IMR-90 (cell line): ENCODE measurements at regions not wholly inside any gene's neighbourhood (a gene's known extent, or its start where the extent isn't known, plus 50 kb on each side); places are given as distances from the start of the nearest gene placed in this dataset.

Source experiments
- ATAC-seq: fragments of 200-7000 bp; cut with Tn5 transposase; 2 replicates; pipeline ENCODE4 v1.9.1; 2020; ENCODE audit warnings: low read depth, mild to moderate bottlenecking, moderate library complexity
- BruUV-seq: library from RNA; stranded (reverse); fragments of 400-500 nt; replicated peaks from 2 replicates; lab custom pipeline; 2021; lab: Mats Ljungman, UMichigan
- CTCF ChIA-PET: fragments of 300-600 bp; formaldehyde crosslinking; extraction: SDS; loops from one replicate; lab custom pipeline; 2021; ENCODE audit warnings: antibody characterized with exemption; lab: Yijun Ruan, JAX
- POLR2A ChIA-PET: fragments of 300-600 bp; sonication (Branson Sonifier 250); formaldehyde crosslinking; loops from one replicate; lab custom pipeline; 2022; ENCODE audit warnings: antibody characterized with exemption; ENCODE audit not compliant: unreplicated experiment; lab: Charles Lee
- DNase-seq: peaks from one replicate; pipeline ENCODE4 v3.0.0; 2013
- H2AFZ ChIP-seq: replicated peaks from 2 replicates; pipeline ENCODE3; 2013; ENCODE audit warnings: low read length, mild to moderate bottlenecking; ENCODE audit not compliant: poor library complexity
- H2AK5ac ChIP-seq: 2 replicates; pipeline ENCODE4 v1.6.1; 2013; ENCODE audit warnings: low read depth, low read length, inconsistent platforms
- H2AK9ac ChIP-seq: replicated peaks from 2 replicates; pipeline ENCODE3; 2013; ENCODE audit warnings: mild to moderate bottlenecking, low read depth, low read length, moderate library complexity; ENCODE audit not compliant: poor library complexity
- H2BK120ac ChIP-seq: 2 replicates; pipeline ENCODE4 v1.6.1; 2013; ENCODE audit warnings: low read depth, low read length, inconsistent platforms
- H2BK15ac ChIP-seq: 3 replicates; pipeline ENCODE4 v1.6.1; 2013; ENCODE audit warnings: low read depth, low read length, inconsistent platforms
- H2BK20ac ChIP-seq: 2 replicates; pipeline ENCODE4 v1.6.1; 2013; ENCODE audit warnings: low read depth, mild to moderate bottlenecking, inconsistent platforms, low read length, moderate library complexity
- H2BK5ac ChIP-seq: 2 replicates; pipeline ENCODE4 v1.6.1; 2013; ENCODE audit warnings: mild to moderate bottlenecking, low read depth, low read length, inconsistent platforms; ENCODE audit not compliant: poor library complexity, severe bottlenecking
- H3K14ac ChIP-seq: replicated peaks from 2 replicates; pipeline ENCODE4 v1.6.1; 2013; ENCODE audit warnings: low read depth, low read length, inconsistent platforms
- H3K18ac ChIP-seq: 2 replicates; pipeline ENCODE4 v1.6.1; 2013; ENCODE audit warnings: low read depth, low read length, control low read depth
- H3K23ac ChIP-seq: 2 replicates; pipeline ENCODE4 v1.6.1; 2013; ENCODE audit warnings: low read depth, low read length, inconsistent platforms
- H3K27ac ChIP-seq: 2 replicates; pipeline ENCODE4 v1.5.1; 2013; ENCODE audit warnings: mild to moderate bottlenecking, control low read depth, low read length; ENCODE audit not compliant: insufficient read depth
- H3K27me3 ChIP-seq: 2 replicates; pipeline ENCODE4 v1.6.1; 2013; ENCODE audit warnings: low read length; ENCODE audit not compliant: control insufficient read depth, insufficient read depth
- H3K36me3 ChIP-seq: 2 replicates; pipeline ENCODE4 v1.6.1; 2013; ENCODE audit warnings: low read length, mixed read lengths; ENCODE audit not compliant: control insufficient read depth, insufficient read depth
- H3K4ac ChIP-seq: 2 replicates; pipeline ENCODE4 v1.6.1; 2013; ENCODE audit warnings: low read depth, low read length, inconsistent platforms
- H3K4me1 ChIP-seq: 2 replicates; pipeline ENCODE4 v1.6.1; 2013; ENCODE audit warnings: low read length, mixed read lengths; ENCODE audit not compliant: control insufficient read depth, insufficient read depth
- H3K4me2 ChIP-seq: 2 replicates; pipeline ENCODE4 v1.6.1; 2013; ENCODE audit warnings: low read depth, mild to moderate bottlenecking, control low read depth, low read length, moderate library complexity
- H3K4me3 ChIP-seq: 2 replicates; pipeline ENCODE4 v1.5.1; 2013; ENCODE audit warnings: low read depth, mild to moderate bottlenecking, control low read depth, low read length, moderate library complexity; ENCODE audit not compliant: insufficient read depth
- H3K56ac ChIP-seq: 2 replicates; pipeline ENCODE4 v1.6.1; 2013; ENCODE audit warnings: low read length, inconsistent platforms; ENCODE audit not compliant: insufficient read depth; ENCODE audit errors: extremely low read depth
- H3K79me1 ChIP-seq, 2 experiments: 2 replicates each; pipeline ENCODE4 v1.6.1; 2013; ENCODE audit warnings: low read length in 2 of 2, inconsistent platforms in 1 of 2, low read depth in 1 of 2
- H3K9ac ChIP-seq: 2 replicates; pipeline ENCODE4 v1.6.1; 2013; ENCODE audit warnings: low read depth, low read length, control low read depth
- H3K9me1 ChIP-seq: 2 replicates; pipeline ENCODE4 v1.6.1; 2013; ENCODE audit warnings: low read length, inconsistent platforms; ENCODE audit not compliant: insufficient read depth
- H3K9me3 ChIP-seq: 2 replicates; pipeline ENCODE4 v1.6.1; 2013; ENCODE audit warnings: low read length; ENCODE audit not compliant: control insufficient read depth, insufficient read depth
- H4K20me1 ChIP-seq: 2 replicates; pipeline ENCODE4 v1.6.1; 2013; ENCODE audit warnings: low read length, inconsistent platforms; ENCODE audit not compliant: insufficient read depth
- H4K5ac ChIP-seq: 2 replicates; pipeline ENCODE4 v1.6.1; 2013; ENCODE audit warnings: mild to moderate bottlenecking, low read depth, low read length, control low read depth
- H4K8ac ChIP-seq, 2 experiments: 2 replicates each; pipeline ENCODE4 v1.6.1; 2013; ENCODE audit warnings: low read depth in 2 of 2, low read length in 2 of 2, control low read depth in 1 of 2, inconsistent platforms in 1 of 2
- H4K91ac ChIP-seq: 2 replicates; pipeline ENCODE4 v1.6.1; 2013; ENCODE audit warnings: low read depth, low read length, inconsistent platforms; ENCODE audit not compliant: insufficient read depth
- BHLHE40 ChIP-seq: fragments of 150-350 bp; IDR thresholded peaks from 2 replicates; pipeline ENCODE4 v1.6.1; 2016; ENCODE audit warnings: mild to moderate bottlenecking, low read depth, low read length
- CEBPB ChIP-seq: IDR thresholded peaks from 2 replicates; pipeline ENCODE4 v1.6.1; 2012; ENCODE audit warnings: low read depth, low read length, improper control_type of control experiment
- CHD1 ChIP-seq: IDR thresholded peaks from 2 replicates; pipeline ENCODE4 v1.6.1; 2012; ENCODE audit warnings: low read depth, low read length, improper control_type of control experiment
- FOS ChIP-seq: fragments of 150-350 bp; IDR thresholded peaks from 2 replicates; pipeline ENCODE4 v1.6.1; 2016; ENCODE audit warnings: low read depth, low read length
- NFE2L2 ChIP-seq: fragments of 150-350 bp; IDR thresholded peaks from 2 replicates; pipeline ENCODE4 v1.6.1; 2016; ENCODE audit warnings: low read depth, mild to moderate bottlenecking, low read length
- RAD21 ChIP-seq: IDR thresholded peaks from 2 replicates; pipeline ENCODE4 v1.6.1; 2012; ENCODE audit warnings: low read length, improper control_type of control experiment
- RCOR1 ChIP-seq: IDR thresholded peaks from 2 replicates; pipeline ENCODE4 v1.6.1; 2012; ENCODE audit warnings: mild to moderate bottlenecking, low read length, improper control_type of control experiment; ENCODE audit not compliant: insufficient replicate concordance
- RFX5 ChIP-seq: IDR thresholded peaks from 2 replicates; pipeline ENCODE4 v1.8.0; 2012; ENCODE audit warnings: low read depth, mild to moderate bottlenecking, low read length, moderate library complexity
- WGBS, 2 experiments: methylation state at CpG; one replicate each; pipeline versions ENCODE4 v1.1.5 to v1.1.7; 2013; ENCODE audit warnings: missing lambda C conversion rate in 2 of 2; ENCODE audit not compliant: insufficient read length in 1 of 2; ENCODE audit errors: extremely low coverage in 2 of 2; 5-methylcytosine and 5-hydroxymethylcytosine counted together
- dilution Hi-C: fragments of 300-500 bp; cut with HindIII; formaldehyde crosslinking; loops from one replicate; pipeline ENCODE4 v1.14.3; 2018; ENCODE audit warnings: low sequenced_read_pairs; ENCODE audit not compliant: unreplicated experiment
- in situ Hi-C: fragments of 300-500 bp; cut with MboI; formaldehyde crosslinking; loops from 3 replicates; pipeline ENCODE4 v1.14.3; 2019; ENCODE audit warnings: low sequenced_read_pairs, inconsistent platforms, mixed read lengths
- intact Hi-C: fragments of 100-400 bp; cut with micrococcal nuclease; formaldehyde crosslinking; loops from 2 replicates; pipeline ENCODE4 v1.10.0; 2022
- TF ChIP-seq, protein P1 (sequence below): conservative IDR thresholded peaks from 2 replicates; pipeline ENCODE4 v1.5.1; 2012; ENCODE audit warnings: mild to moderate bottlenecking, low read depth, low read length, improper control_type of control experiment
- TF ChIP-seq, protein P2 (sequence below): fragments of 150-350 bp; IDR thresholded peaks from 2 replicates; pipeline ENCODE4 v1.6.1; 2016; ENCODE audit warnings: low read depth, mild to moderate bottlenecking, low read length, moderate library complexity, borderline replicate concordance

DNA sequence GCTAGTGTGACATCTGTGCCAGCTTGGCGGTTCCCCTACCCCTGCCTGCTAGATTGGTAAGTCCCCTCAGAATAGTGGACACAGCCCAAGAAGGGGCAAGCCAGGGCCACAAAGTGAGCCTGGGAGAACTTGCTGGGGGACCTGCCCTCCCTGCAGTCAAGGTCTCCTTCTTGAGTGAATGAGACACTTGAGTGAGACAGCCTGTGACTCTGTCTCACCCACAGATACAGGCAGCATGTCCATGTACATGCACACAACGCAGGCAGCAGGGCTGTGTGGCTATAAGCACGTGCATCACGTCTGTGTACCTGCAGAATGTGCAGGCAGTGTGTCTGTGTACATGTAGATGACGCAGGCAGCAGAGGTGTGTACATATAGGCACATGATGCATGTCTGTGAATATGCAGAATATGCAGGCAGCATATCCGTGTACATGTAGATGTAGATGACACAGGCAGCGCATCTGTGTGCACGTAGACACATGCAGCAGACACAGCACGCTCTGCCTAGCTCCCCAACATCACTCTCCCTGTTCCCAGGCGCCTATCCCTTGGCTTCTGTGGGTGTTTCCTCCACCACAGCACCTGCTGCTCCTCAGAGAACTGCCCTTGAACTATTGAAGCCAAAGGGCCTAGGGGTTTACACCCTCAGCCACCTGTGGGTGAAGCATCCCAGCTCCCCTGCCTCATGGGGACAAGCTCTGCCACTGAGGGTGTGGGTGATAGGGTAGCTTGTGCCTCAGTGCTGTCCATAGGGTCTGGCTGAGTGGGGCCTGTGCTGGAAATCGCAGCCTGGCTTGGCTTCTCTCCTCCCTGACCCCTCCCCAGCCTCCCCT lies 147.2 kb upstream of the TWIST2 start (continued):
- no peak for TF ChIP-seq FOS

DNA sequence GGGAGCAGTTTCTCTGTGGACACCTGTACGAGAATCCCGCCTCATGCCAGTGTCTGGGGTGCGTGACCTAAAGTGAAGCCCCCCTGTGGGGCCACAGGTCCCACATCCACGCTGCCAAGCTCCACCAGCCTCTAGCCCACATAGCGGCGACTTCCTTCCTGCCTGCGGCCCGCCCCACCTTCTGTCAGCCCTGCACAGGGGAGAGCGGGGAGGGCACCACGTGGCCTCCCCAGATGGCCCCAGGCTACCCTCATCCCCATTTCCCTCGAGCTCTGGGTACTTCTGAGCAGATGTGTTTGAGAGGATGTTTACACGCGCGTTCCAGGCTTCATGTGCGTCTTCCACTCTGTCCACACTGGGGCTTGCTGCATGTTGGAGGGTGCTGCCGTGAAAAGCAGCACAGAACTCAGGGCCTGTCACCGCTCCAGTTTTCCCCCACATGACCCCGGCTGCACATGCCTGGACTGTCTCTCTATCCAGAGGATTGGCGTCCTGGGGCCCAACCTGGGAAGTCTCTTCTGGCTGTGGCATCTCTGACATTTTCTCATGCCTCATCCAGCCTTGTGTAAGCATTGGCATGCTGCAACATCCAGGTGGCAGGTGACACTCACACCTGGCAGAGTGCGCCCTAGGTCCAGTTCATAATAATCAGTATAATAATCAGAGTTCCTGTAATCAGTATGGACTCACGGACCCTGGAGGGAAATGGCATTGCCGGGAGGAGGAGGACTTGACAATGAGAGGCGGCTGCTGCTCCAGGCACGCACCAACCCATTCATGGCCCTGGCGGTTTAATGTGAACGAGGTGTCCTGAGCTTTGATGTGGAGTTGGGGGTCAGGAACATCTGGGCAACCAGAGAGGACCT lies 146.3 kb upstream of the TWIST2 start:
- Histone ChIP-seq H2AK5ac (no peak overlapping the region), H3K14ac (no peak overlapping the region), H3K27me3 (peaks cover 2% of the 10 kb centered on the region; the same call in 1 of the 2 replicates), H3K4ac (no peak overlapping the region), H3K56ac (no peak overlapping the region), H3K27ac (no peak overlapping the region), H2AFZ (no peak overlapping the region), H4K91ac (no peak overlapping the region), H3K9ac (no peak overlapping the region), H3K4me1 (peaks cover 6% of the 10 kb centered on the region; the same call in 1 of the 2 replicates), H4K20me1 (no peaks in the 10 kb centered on the region), H3K79me1 (no peaks in the 10 kb centered on the region), H2BK20ac (no peak overlapping the region), H3K23ac (no peak overlapping the region), H2BK120ac (no peak overlapping the region), H2BK15ac (no peak overlapping the region), H4K8ac (no peak overlapping the region), H3K9me1 (peaks cover 8% of the 10 kb centered on the region; the same call in 1 of the 2 replicates), H3K9me3 (no peaks in the 10 kb centered on the region), H4K5ac (no peak overlapping the region), H3K4me3 (no peak overlapping the region), H3K36me3 (no peaks in the 10 kb centered on the region), H2AK9ac (no peak overlapping the region), H2BK5ac (no peak overlapping the region), H3K18ac (no peak overlapping the region), H3K4me2 (no peak overlapping the region)
- ChIA-PET POLR2A (no interaction called here), CTCF (interaction anchor here (0.9 kb wide), 1 partner anchor 10 kb away, joined by 3 read pairs; no protein-coding TSS in a partner anchor)
- no peak for TF ChIP-seq NFE2L2
- no peak for TF ChIP-seq RAD21
- TF ChIP-seq RCOR1, result no peak
- TF ChIP-seq, protein P1, sequence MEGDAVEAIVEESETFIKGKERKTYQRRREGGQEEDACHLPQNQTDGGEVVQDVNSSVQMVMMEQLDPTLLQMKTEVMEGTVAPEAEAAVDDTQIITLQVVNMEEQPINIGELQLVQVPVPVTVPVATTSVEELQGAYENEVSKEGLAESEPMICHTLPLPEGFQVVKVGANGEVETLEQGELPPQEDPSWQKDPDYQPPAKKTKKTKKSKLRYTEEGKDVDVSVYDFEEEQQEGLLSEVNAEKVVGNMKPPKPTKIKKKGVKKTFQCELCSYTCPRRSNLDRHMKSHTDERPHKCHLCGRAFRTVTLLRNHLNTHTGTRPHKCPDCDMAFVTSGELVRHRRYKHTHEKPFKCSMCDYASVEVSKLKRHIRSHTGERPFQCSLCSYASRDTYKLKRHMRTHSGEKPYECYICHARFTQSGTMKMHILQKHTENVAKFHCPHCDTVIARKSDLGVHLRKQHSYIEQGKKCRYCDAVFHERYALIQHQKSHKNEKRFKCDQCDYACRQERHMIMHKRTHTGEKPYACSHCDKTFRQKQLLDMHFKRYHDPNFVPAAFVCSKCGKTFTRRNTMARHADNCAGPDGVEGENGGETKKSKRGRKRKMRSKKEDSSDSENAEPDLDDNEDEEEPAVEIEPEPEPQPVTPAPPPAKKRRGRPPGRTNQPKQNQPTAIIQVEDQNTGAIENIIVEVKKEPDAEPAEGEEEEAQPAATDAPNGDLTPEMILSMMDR, result no peak
- TF ChIP-seq, protein P2, sequence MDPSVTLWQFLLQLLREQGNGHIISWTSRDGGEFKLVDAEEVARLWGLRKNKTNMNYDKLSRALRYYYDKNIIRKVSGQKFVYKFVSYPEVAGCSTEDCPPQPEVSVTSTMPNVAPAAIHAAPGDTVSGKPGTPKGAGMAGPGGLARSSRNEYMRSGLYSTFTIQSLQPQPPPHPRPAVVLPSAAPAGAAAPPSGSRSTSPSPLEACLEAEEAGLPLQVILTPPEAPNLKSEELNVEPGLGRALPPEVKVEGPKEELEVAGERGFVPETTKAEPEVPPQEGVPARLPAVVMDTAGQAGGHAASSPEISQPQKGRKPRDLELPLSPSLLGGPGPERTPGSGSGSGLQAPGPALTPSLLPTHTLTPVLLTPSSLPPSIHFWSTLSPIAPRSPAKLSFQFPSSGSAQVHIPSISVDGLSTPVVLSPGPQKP, result no peak
- no peak for TF ChIP-seq BHLHE40
- no peak for TF ChIP-seq CEBPB
- no peak for TF ChIP-seq RFX5
- no peak for TF ChIP-seq CHD1
- ATAC-seq (no peak), DNase-seq (no peak)
- BruUV-seq, result no TSS peak
- in situ Hi-C loops (no loop called here), dilution Hi-C loops (no loop called here), intact Hi-C loops (no loop called here)
- WGBS, 2 experiments, result 60% methylated on average over 5 of the region's 26 CpGs; no CpG with 5 or more reads in 1 of the 2 experiments
